ENCODE measurements at regions not wholly inside any gene's neighbourhood (a gene's known extent, or its start where the extent isn't known, plus 50 kb on each side); places are given as distances from the start of the nearest gene placed in this dataset.

GRCh38 chr2:215529271-215529670, 93.4 kb upstream of the FN1 start:
- peak in 1 of 2 experiments; percentile 6 for DNase-seq

- DNase-seq = peak; percentile 36 to 39
Measured at GRCh38 chr2:215528555-215528954, 92.7 kb upstream of the FN1 start.

- no peak for DNase-seq
Measured at GRCh38 chr2:215527736-215528135, 91.9 kb upstream of the FN1 start.

DNA sequence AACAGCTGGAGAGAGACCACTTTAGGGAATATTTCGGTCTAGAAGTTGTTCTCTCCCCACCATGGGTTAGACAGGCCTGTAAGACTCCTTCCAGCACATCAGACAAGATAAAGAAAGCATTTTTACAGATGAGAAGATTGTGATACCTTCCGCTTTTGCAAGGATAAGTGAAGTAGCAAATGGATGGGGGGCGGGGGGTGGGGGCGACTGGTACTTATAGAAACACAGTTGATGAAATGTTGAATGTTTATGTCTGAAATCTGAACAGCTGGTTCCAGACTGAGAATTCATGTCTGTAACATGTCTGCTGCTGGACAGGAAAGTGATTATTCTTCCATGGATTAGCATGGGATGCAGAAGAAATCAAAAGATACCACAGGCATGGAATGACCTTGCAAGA, 90.5 kb upstream of the FN1 start:
- no peak for DNase-seq

DNA sequence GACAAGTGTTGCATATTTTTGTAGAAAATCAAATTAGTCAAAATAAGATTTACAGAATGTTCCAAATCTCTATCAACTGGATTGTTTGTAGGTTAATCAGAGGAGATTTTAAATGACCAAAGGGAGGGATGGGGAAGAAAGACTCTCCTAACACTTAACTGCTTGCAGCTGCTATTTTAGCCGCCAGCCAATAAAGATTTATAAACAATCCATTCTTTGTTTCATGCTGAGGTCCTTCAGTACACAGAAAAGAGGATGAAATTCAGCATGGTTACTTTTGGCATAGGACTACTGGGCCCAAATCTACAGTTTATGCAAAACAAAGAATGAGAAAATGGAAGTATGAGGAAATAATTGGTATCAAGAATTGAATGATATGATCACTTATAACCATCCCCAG, 86.4 kb upstream of the FN1 start:
- no peak for DNase-seq

DNA sequence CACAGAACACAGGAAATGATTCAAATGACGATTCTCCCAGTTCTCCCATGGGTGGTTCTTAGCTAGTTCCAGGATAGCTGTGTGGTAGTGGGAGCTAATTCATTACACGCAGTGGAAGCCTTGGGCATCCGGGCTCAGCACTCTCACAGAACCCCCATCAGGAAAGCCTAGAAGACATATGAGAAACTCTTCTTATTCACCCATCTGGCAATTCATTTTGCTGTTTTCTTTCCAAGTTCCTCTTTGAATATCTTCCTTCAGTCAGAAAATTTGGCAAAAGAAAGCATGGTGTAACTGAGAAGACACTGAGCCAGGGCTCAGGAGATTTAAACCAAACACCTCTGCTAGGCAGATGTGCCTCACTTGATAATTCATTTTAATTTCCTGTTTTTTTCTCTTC, 85.2 kb upstream of the FN1 start:
- no peak for DNase-seq

DNA sequence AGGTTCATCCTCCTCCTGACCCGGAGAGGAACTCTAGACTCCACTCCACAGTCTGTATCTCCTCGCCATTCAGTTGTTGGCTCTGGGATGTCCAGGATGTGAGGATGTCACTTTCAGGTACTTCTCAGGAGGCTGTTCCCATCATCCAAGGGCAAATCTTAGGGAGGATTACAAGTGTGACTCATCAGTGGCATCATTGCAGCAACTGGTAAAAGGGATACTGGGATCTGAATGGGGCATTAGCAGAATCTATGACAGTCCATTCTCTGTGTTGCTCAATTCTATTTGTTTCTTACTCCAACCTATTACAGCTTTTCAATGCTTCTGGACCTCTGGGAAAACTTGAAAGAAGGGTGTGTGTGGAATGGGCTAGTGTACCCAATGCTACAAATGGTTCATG, 81.5 kb upstream of the FN1 start:
- DNase-seq = no peak

DNA sequence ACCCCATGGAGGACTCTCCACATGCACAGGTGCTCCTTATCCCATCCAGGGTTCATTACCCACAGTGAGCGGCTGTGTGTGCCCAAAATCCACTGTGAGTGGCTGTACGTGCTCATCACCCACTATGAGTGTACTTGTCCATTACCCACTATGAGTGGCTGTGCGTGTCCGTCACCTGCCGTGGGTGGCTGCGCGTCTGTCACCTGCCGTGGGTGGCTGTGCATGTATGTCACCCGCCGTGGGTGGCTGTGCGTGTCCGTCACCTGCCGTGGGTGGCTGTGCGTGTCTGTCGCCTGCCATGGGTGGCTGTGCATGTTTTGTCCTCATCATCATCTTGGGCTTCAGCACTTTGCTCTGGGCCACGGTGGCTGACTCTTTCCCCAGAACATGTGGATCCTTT, 78.6 kb upstream of the FN1 start:
- no peak for DNase-seq

GRCh38 chr2:215511454-215512346, 75.8 kb upstream of the FN1 start:
- no peak for DNase-seq

- no peak for DNase-seq
Measured at GRCh38 chr2:215507836-215508235, 72.0 kb upstream of the FN1 start.

GRCh38 chr2:215507136-215507535, 71.3 kb upstream of the FN1 start:
- DNase-seq = no peak

GRCh38 chr2:215506604-215506990, 70.7 kb upstream of the FN1 start:
- no peak for DNase-seq

- DNase-seq = no peak
Measured at GRCh38 chr2:215505044-215505786, 69.3 kb upstream of the FN1 start.

GRCh38 chr2:215504547-215504946, 68.7 kb upstream of the FN1 start:
- no peak for DNase-seq

DNA sequence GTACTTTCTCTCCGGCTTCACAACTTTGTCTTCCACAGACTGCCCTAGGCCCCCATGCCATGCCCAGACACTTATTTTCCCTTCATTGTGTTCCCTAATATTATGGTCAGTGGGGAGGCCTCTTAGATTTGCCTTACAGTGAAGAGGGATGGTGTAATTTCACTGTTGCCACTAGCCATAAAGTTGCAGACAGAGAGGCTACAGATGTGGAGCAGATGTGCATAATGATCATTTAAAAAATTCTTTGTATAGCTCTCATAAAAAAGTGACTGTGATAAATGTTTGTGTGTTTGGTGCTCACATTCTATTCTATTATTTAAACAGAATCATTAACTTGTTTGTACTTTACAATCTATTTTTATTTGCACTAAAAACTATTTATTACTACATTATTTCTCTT, 67.5 kb upstream of the FN1 start:
- no peak for DNase-seq

- DNase-seq = no peak
Measured at GRCh38 chr2:215500466-215500865, 64.6 kb upstream of the FN1 start.

DNA sequence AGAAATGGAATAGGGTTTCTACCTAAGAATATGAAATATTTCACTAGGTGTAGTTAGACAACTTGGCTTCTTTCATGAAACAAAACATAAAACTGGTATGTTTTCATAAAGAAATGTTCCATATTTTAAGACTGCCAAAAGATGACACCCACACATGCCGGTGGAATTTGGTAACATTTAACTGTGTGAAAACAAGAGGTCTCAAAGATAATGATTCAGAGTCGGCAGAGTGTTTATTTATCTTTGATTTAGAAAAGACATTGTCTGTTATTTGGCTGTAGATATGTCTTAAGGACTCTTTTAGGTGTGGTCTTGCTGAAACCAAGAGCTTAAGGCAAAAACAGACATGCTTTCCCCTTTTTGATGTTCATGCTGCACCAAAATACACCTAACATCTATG, 63.5 kb upstream of the FN1 start:
- DNase-seq = no peak

- no peak for DNase-seq
Measured at GRCh38 chr2:215498431-215498830, 62.6 kb upstream of the FN1 start.

GRCh38 chr2:215493376-215493775, 57.5 kb upstream of the FN1 start:
- DNase-seq = no peak

DNA sequence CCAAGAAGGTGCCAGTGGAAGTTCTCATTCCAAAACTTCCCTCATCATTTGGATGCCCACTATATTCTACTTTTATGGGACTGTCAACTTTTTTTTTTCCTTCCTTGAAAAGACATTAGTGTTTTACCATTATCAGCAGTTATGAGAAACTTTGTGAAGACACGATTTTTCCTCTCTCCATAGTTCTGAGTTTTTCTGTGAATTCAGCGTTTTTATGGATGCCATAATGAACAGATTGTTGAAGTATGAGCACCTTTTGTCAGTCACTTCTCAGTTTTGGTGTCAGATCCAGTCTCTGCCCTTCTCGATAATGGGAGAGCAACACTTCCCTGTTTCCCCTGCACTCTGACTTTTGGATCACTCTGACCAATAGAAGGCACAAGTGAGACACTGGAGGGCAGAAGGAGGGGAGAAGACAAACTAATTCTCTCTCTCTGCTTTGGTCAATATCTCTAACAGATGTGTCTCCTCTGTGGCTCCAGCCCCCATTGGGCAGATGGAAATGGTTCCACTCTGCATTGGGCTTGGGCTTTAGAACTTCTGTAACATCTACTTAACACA, 53.5 kb upstream of the FN1 start:
- DNase-seq = no peak

DNA sequence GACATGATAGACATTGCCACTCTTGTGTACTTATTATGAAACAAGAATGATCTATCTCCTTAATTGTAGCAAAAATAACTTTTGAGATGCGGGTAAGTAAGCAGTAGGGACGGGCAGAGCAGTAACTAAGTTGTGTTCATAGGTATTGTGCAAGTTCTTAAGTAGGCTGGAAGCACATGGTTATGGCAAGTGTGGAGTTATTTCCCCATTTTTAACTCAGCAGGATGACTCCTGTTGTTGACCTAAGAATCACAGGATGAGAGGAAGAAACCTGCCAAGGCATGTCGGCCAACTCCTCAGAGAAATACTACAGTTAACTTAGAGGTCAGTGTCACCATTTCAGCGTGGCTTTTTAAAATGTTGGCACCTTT, 51.1 kb upstream of the FN1 start:
- no peak for DNase-seq

GRCh38 chr2:215486291-215487001, 50.6 kb upstream of the FN1 start:
- no peak for DNase-seq

All from SW 1271 (cell line).